ENCODE measurements at regions not wholly inside any gene's neighbourhood (a gene's known extent, or its start where the extent isn't known, plus 50 kb on each side); places are given as distances from the start of the nearest gene placed in this dataset.
"Not testable (repeated sequence)": the region's sequence is repeated elsewhere in the genome, so short reads cannot be mapped to it uniquely, and the experiment has no call there.

DNA sequence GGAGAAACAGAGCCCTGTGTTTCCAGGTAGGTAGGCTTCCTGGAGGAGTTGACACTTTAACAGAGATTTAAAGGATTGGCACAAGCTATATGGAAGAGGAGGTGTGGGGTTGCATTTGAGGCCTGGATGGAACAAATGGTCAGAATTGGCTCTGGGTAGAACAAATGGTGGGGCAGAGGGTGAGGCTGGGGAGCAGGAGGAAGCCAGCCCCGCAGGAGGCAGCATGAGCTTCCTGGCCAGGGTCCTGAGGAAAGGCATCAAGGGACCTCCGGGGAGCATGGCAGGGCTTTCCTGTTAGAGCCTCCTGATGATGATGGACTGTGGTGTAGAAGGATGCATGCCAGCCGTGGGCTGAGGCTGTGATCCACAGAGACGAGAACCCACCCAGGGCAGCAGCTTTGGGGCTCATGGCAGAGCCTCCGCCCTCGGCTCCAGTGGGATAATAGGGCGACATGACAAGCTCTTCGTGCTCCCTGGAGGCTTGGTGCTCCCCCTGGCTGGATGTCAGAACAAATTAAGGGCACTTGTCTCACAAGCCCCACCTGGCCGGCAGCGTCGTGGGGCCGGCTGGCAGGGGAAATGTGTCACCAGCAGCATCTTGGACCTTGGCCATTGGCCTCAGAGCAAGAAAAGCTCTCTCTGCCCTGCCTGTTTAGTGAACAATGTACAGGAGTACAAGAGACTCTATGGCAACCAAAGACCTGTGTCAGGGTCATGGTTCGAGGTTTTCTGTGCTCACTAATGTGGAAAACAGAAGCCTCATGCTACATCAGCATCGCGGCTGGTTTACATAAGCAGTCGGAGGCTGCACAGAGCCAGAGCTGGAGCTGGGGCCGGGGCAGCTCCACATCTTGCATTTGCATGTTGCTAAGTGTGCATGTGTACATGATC is 153.5 kb downstream of the MYCN start:
- FAIRE-seq (no peak), DNase-seq (ENCODE audit: low spot score) (no peak)

- no peak for FAIRE-seq
Measured at GRCh38 chr2:16092861-16093638, 152.7 kb downstream of the MYCN start.

DNA sequence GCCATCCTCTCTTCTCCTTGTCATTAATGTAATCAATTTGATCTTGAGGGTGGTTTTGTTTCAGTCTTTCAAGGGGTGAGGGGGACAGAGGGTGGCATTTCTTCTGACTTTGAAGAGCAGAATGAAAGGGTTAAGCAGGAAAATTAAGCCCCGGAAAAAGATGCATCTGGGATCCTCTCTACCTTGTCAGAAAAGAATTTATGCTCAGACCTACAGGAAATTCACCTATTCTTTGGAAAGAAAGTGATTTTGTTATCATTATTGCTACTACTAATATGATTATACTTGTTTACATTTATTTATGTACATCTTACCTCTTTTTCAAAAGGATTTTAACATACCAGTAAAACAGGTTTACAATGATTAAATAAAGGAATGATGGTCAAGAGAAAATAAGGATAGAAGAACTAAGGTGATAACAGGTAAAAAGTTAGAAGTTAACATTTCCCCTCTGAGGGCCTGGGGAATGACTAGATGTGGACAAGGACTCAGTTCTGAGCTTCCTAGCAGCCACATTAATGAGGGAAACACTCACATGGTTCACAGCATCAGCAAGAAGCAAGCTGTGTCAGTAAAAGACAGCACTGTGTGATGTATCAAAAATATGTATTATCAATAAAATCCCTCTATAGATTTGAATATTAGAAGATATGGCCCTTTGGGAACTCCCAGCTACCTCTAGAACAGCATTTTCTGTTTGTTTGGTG is 151.4 kb downstream of the MYCN start:
- no peak for DNase-seq (ENCODE audit: low spot score)
- no peak for FAIRE-seq

More at GRCh38 chr2:16092861-16093638, 152.7 kb downstream of the MYCN start:
- DNase-seq (ENCODE audit: low spot score), result no peak

GRCh38 chr2:16090650-16091575 is 150.6 kb downstream of the MYCN start:
- no peak for DNase-seq (ENCODE audit: low spot score)

DNA sequence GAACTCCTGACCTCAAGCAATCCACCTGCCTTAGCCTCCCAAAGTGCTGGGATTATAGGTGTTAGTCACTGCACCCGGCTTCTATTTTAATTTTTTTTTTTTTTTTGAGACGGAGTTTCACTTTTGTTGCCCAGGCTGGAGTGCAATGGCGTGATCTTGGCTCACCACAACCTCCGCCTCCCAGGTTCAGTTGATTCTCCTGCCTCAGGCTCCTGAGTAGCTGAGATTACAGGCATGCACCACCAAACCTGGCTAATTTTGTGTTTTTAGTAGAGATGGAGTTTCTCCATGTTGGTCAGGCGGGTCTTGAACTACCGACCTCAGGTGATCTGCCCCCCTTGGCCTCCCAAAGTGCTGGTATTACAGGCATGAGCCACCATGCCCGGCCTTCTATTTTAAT is 149.1 kb downstream of the MYCN start:
- FAIRE-seq; DNase-seq (ENCODE audit: low spot score): not testable (repeated sequence)

More at GRCh38 chr2:16090650-16091575, 150.6 kb downstream of the MYCN start:
- FAIRE-seq, result no peak

GRCh38 chr2:16088802-16089112 is 148.4 kb downstream of the MYCN start:
- no peak for FAIRE-seq
- no peak for DNase-seq (ENCODE audit: low spot score)

DNA sequence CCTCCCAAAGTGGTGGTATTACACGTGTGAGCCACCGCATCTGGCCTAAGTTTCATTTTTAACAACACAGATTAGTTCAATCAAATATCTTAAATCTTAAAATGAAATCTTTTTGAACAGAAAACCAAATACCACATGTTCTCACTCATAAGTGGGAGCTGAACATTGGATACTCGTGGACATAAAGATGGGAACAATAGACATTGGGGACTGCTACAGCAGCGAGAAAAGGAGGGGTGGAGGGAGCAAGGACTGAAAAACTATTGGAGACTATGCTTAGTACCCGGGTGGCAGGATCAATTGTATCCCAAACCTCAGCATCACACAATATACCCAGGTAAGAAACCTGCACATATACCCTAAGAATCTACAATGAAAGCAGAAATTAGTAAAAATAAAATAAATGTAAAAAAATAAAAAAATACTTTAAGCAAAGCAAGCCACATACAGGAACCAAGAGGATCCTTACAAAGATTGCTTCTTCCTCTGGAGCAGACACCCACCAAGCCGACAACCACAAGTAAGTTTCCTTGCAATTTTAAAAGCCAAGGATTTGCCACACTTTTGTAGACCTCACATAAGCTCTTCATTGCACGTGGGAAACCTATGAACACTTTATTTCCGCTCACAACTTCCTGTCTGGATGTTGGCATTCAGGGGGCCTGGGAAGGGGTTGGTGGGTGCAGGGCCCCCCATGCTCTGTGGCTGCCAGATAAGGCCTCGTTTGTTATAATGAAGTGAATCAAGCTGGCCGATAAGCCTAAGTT is 147.9 kb downstream of the MYCN start:
- DNase-seq (ENCODE audit: low spot score) (no peak), FAIRE-seq (no peak)

DNA sequence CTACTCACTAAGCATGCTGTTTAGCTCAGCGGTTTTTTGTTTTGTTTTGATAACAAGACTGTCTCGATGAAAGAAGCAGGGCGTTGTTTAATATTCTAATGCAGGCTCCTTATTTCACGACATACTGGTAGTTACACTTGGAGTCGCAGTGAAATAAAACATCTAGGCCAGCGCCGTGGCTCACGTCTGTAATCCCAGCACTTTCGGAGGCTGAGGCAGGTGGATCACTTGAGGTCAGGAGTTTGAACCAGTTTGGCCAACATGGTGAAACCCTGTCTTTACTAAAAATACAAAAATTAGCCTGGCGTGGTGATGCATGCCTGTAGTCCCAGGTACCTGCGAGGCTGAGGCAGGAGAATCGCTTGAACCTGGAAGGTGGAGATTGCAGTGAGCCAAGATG is 145.8 kb downstream of the MYCN start:
- not testable (repeated sequence) for FAIRE-seq; DNase-seq (ENCODE audit: low spot score)

DNA sequence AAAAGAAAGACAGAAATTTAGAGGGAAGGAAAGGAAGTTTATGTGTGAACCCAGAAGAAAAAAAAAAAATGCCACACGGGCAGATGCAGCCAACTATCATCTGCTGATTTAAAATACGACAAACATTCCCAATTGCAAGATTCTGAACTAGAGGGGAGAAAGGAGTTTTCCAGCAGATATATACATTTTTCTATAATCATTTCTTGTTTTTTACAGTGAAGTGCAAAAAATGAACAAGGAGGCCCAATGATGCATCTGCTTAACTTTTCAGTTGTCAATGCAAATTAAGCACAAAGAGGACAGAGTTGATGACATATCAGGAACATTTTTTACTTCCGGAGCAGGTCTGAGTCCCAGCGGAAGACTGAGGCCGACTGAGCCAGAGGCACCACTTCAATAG is 144.7 kb downstream of the MYCN start:
- DNase-seq (ENCODE audit: low spot score) (no peak), FAIRE-seq (no peak)

GRCh38 chr2:16084274-16084673 is 143.9 kb downstream of the MYCN start:
- DNase-seq (ENCODE audit: low spot score) (no peak), FAIRE-seq (no peak)

- no peak for DNase-seq (ENCODE audit: low spot score)
- no peak for FAIRE-seq
Measured at GRCh38 chr2:16082276-16082675, 141.9 kb downstream of the MYCN start.

GRCh38 chr2:16081316-16082200 is 141.2 kb downstream of the MYCN start:
- no peak for FAIRE-seq

DNA sequence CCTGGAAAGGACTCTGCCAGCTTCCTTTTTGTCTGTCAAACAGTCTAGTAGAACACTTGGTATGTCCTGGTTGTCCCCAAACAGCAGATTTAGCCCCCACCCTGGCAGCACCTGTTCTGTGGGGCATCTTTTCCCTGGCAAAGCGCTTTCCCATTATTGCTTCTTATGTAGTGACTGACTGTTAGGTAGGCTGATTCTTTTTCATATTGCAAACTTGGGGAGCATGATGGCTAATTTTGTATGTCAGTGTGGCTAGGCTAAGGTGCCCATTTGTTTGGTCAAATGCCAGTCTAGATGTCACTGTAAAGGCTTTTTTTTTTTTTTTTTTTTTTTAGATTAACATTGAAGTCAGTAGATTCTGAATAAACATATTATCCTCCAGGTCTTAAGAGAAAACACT is 140.2 kb downstream of the MYCN start:
- FAIRE-seq (no peak), DNase-seq (ENCODE audit: low spot score) (no peak)

More at GRCh38 chr2:16081316-16082200, 141.2 kb downstream of the MYCN start:
- no peak for DNase-seq (ENCODE audit: low spot score)

GRCh38 chr2:16080071-16080470 is 139.7 kb downstream of the MYCN start:
- FAIRE-seq (no peak), DNase-seq (ENCODE audit: low spot score) (no peak)

- FAIRE-seq, result no peak
- DNase-seq (ENCODE audit: low spot score), result no peak
Measured at GRCh38 chr2:16079637-16080036, 139.3 kb downstream of the MYCN start.

- no peak for FAIRE-seq
- DNase-seq (ENCODE audit: low spot score), result no peak
Measured at GRCh38 chr2:16077601-16078000, 137.3 kb downstream of the MYCN start.

GRCh38 chr2:16076911-16077310 is 136.6 kb downstream of the MYCN start:
- FAIRE-seq (no peak), DNase-seq (ENCODE audit: low spot score) (no peak)

DNA sequence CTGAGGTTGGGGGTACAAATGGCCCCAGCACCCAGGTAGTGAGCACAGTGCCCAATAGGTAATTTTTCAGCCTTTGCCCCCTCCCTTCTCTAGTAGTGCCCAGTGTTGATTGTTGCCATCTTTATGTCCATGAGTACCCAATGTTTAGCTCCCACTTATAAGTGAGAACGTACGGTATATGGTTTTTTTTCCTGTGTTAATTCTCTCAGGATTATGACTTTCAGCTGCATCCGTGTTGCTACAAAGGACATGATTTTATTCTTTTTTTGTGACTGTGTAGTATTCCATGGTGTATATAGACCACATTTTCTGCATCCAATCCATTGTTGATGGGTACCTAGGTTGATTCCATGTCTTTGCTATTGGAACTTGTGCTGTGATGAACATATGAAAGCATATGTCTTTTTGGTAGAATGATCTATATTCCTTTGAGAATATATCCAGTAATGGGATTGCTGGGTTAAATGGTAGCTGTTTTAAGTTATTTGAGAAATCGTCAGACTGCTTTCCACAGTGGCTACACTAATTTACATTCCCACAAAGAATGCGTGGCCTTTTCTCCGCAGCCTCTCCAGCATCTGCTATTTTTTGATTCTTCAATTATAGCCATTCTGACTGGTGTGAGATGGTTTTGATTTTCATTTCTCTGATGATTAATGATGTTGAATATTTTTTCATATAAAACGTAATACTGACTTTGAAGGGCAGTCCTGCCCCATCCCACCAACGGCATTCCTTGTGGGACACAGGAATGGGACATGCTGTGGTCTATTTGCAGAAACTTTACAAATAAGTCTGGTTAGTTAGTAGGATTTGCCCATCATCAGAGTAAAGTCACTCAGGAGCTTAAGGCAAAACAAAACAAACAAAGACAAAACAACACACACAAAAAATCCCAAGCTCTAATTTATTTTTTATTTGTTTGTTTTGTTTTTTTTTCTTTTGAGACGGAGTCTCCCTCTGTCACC is 135.0 kb downstream of the MYCN start:
- FAIRE-seq, result no peak

More for the DNA sequence above, 135.0 kb downstream of the MYCN start:
- DNase-seq (ENCODE audit: low spot score), result no peak
